ENCODE measurements at regions not wholly inside any gene's neighbourhood (a gene's known extent, or its start where the extent isn't known, plus 50 kb on each side); places are given as distances from the start of the nearest gene placed in this dataset.
"Not testable (repeated sequence)": the region's sequence is repeated elsewhere in the genome, so short reads cannot be mapped to it uniquely, and the experiment has no call there.

- no peak for FAIRE-seq
- DNase-seq (ENCODE audit: low spot score) = no peak
Measured at GRCh38 chr4:93888308-93888707, 59.8 kb downstream of the ATOH1 start.

GRCh38 chr4:93888768-93889167 is 60.2 kb downstream of the ATOH1 start:
- no peak for FAIRE-seq
- no peak for DNase-seq (ENCODE audit: low spot score)

- no peak for FAIRE-seq
- DNase-seq (ENCODE audit: low spot score) = no peak
Measured at GRCh38 chr4:93891244-93891643, 62.7 kb downstream of the ATOH1 start.

- no peak for FAIRE-seq
Measured at GRCh38 chr4:93894995-93895394, 66.4 kb downstream of the ATOH1 start.

GRCh38 chr4:93896516-93896915 is 68.0 kb downstream of the ATOH1 start:
- no peak for FAIRE-seq
- DNase-seq (ENCODE audit: low spot score) = no peak

More at GRCh38 chr4:93894995-93895394, 66.4 kb downstream of the ATOH1 start:
- DNase-seq (ENCODE audit: low spot score) = no peak

GRCh38 chr4:93897559-93897958 is 69.0 kb downstream of the ATOH1 start:
- DNase-seq (ENCODE audit: low spot score) = peak; percentile 10

GRCh38 chr4:93908778-93909177 is 80.2 kb downstream of the ATOH1 start:
- FAIRE-seq (no peak), DNase-seq (ENCODE audit: low spot score) (no peak)

More at GRCh38 chr4:93897559-93897958, 69.0 kb downstream of the ATOH1 start:
- FAIRE-seq = no peak

- no peak for FAIRE-seq
- DNase-seq (ENCODE audit: low spot score) = no peak
Measured at GRCh38 chr4:93911671-93912070, 83.1 kb downstream of the ATOH1 start.

- DNase-seq (ENCODE audit: low spot score) = no peak
- no peak for FAIRE-seq
Measured at GRCh38 chr4:93912146-93912545, 83.6 kb downstream of the ATOH1 start.

GRCh38 chr4:93918856-93919255 is 90.3 kb downstream of the ATOH1 start:
- DNase-seq (ENCODE audit: low spot score) = no peak
- no peak for FAIRE-seq

- not testable (repeated sequence) for DNase-seq (ENCODE audit: low spot score); FAIRE-seq
Measured at GRCh38 chr4:93923570-93923969, 95.0 kb downstream of the ATOH1 start.

GRCh38 chr4:93947286-93947685 is 118.7 kb downstream of the ATOH1 start:
- DNase-seq (ENCODE audit: low spot score) = no peak
- no peak for FAIRE-seq

- DNase-seq (ENCODE audit: low spot score); FAIRE-seq: not testable (repeated sequence)
Measured at GRCh38 chr4:93950239-93950638, 121.7 kb downstream of the ATOH1 start.

- DNase-seq (ENCODE audit: low spot score) (no peak), FAIRE-seq (no peak)
Measured at GRCh38 chr4:93957186-93957585, 128.6 kb downstream of the ATOH1 start.

- FAIRE-seq = no peak
- no peak for DNase-seq (ENCODE audit: low spot score)
Measured at GRCh38 chr4:93960450-93960849, 131.9 kb downstream of the ATOH1 start.

- FAIRE-seq (no peak), DNase-seq (ENCODE audit: low spot score) (no peak)
Measured at GRCh38 chr4:93960916-93961315, 132.4 kb downstream of the ATOH1 start.

GRCh38 chr4:93981594-93981993 is 153.0 kb downstream of the ATOH1 start:
- no peak for FAIRE-seq
- DNase-seq (ENCODE audit: low spot score) = no peak

GRCh38 chr4:93982255-93982654 is 153.7 kb downstream of the ATOH1 start:
- FAIRE-seq = no peak
- DNase-seq (ENCODE audit: low spot score) = no peak

GRCh38 chr4:93983140-93983539 is 154.6 kb downstream of the ATOH1 start:
- DNase-seq (ENCODE audit: low spot score) (no peak), FAIRE-seq (no peak)

- DNase-seq (ENCODE audit: low spot score) = no peak
- no peak for FAIRE-seq
Measured at GRCh38 chr4:93994175-93994994, 165.8 kb downstream of the ATOH1 start.

GRCh38 chr4:93996895-93997294 is 168.3 kb downstream of the ATOH1 start:
- no peak for FAIRE-seq
- DNase-seq (ENCODE audit: low spot score) = no peak

- no peak for DNase-seq (ENCODE audit: low spot score)
- FAIRE-seq = no peak
Measured at GRCh38 chr4:94000559-94000958, 172.0 kb downstream of the ATOH1 start.

- no peak for DNase-seq (ENCODE audit: low spot score)
- FAIRE-seq = no peak
Measured at GRCh38 chr4:94006932-94007331, 178.4 kb downstream of the ATOH1 start.

Measured in urothelium cell line (cell line).